Stomach (tissue), 8 donors: ENCODE measurements at regions not wholly inside any gene's neighbourhood (a gene's known extent, or its start where the extent isn't known, plus 50 kb on each side); places are given as distances from the start of the nearest gene placed in this dataset.

Source experiments
- DNase-seq, 2 donors: peaks; one replicate each; pipeline versions ENCODE4 v3.0.0 to v3.0.0-alpha.2; 2013 to 2019
- H3K27ac ChIP-seq, 5 donors: fragments of 200-600 bp in 4 of 5; sonication (generic) in 4 of 5; one replicate each; pipeline ENCODE4 v1.5.1; 2013 to 2019; ENCODE audit warnings: mild to moderate bottlenecking in 1 of 5, moderate library complexity in 1 of 5
- H3K27me3 ChIP-seq, 3 donors: fragments of 200-600 bp; sonication (generic); one replicate each; pipeline ENCODE4 v1.5.1; 2017 to 2019; ENCODE audit warnings: mixed run types in 1 of 3
- H3K36me3 ChIP-seq, 4 donors: fragments of 200-600 bp; sonication (generic); 1 replicate in 3 of 4; 2 replicates in 1 of 4; pipeline ENCODE4 v1.5.1; 2016 to 2019
- H3K4me1 ChIP-seq, 4 donors: fragments of 200-600 bp; sonication (generic); one replicate each; pipeline ENCODE4 v1.5.1; 2016 to 2019
- H3K4me3 ChIP-seq, 4 donors: fragments of 200-600 bp; sonication (generic) in 3 of 4; one replicate each; pipeline ENCODE4 v1.5.1; 2016 to 2019; ENCODE audit warnings: mild to moderate bottlenecking in 1 of 4
- H3K9me3 ChIP-seq, 4 donors: fragments of 200-600 bp; sonication (generic); one replicate each; pipeline ENCODE4 v1.5.1; 2016 to 2019
- CTCF ChIP-seq, 7 experiments: fragments of 450-650 bp in 4 of 7; fragments of 200-600 bp in 3 of 7; sonication (generic) in 3 of 7; IDR thresholded peaks; one replicate each; pipeline ENCODE4 v1.5.1; 2016 to 2019; ENCODE audit warnings: antibody characterized with exemption in 7 of 7, control low read depth in 2 of 7, mild to moderate bottlenecking in 1 of 7
- EP300 ChIP-seq: sonication (generic); formaldehyde crosslinking; IDR thresholded peaks from one replicate; pipeline ENCODE4 v1.6.1; 2017; ENCODE audit warnings: antibody characterized with exemption
- POLR2A ChIP-seq, 4 donors: fragments of 450-650 bp; IDR thresholded peaks; one replicate each; pipeline ENCODE4 v1.6.1; 2016; ENCODE audit warnings: antibody characterized with exemption in 4 of 4, control low read depth in 2 of 4, mild to moderate bottlenecking in 1 of 4, moderate library complexity in 1 of 4
- POLR2AphosphoS5 ChIP-seq, 3 donors: sonication (generic); formaldehyde crosslinking; IDR thresholded peaks; one replicate each; pipeline ENCODE4 v1.6.1; 2016; ENCODE audit warnings: antibody characterized with exemption in 3 of 3
- WGBS, 5 donors: extraction: QIAGEN DNeasy Blood & Tissue Kit in 3 of 5; methylation state at CpG; one replicate each; pipeline versions ENCODE4 v1.1.5 to v1.1.7; 2013 to 2018; 5-methylcytosine and 5-hydroxymethylcytosine counted together
- intact Hi-C: fragments of 100-400 bp; cut with DNase I; formaldehyde crosslinking; loops from one replicate; pipeline ENCODE4 v1.15.1; 2023; ENCODE audit warnings: low total_unique reads
- donor health status: healthy with polysubstance abuse.
- donor health status: Bipolar disorder and iron deficiency.
- donor health status: healthy.

GRCh38 chr2:51960841-51961335, 929.0 kb upstream of the NRXN1 start:
- no peaks in the 10 kb centered on the region for H3K4me1 ChIP-seq
- no peak for TF ChIP-seq EP300
- no peak for TF ChIP-seq CTCF (IDR thresholded peaks at IDR 0.05)
- no peak for TF ChIP-seq POLR2A (IDR thresholded peaks at IDR 0.05)
- TF ChIP-seq POLR2AphosphoS5 (IDR thresholded peaks at IDR 0.05) = no peak
- no peak for DNase-seq
- 58 to 79% (median 70%) methylated on average over 3 of the region's 3 CpGs for WGBS, 5 donors
- no peak overlapping the region for H3K27ac ChIP-seq
- intact Hi-C loops = no loop called here
- no peaks in the 10 kb centered on the region for H3K36me3 ChIP-seq
- peaks cover 0 to 1% (median 0%) of the 10 kb centered on the region in 4 donors for H3K9me3 ChIP-seq
- no peaks in the 10 kb centered on the region for H3K27me3 ChIP-seq
- no peak overlapping the region for H3K4me3 ChIP-seq

GRCh38 chr2:51960281-51960680, 928.3 kb upstream of the NRXN1 start:
- peaks cover 0 to 2% (median 0%) of the 10 kb centered on the region in 4 donors for H3K9me3 ChIP-seq
- intact Hi-C loops = no loop called here
- WGBS, 5 donors = 69 to 78% (median 73%) methylated on average over 2 of the region's 2 CpGs
- no peaks in the 10 kb centered on the region for H3K36me3 ChIP-seq
- H3K27ac ChIP-seq = no peak overlapping the region
- no peak for DNase-seq
- no peaks in the 10 kb centered on the region for H3K27me3 ChIP-seq
- H3K4me3 ChIP-seq = no peak overlapping the region
- H3K4me1 ChIP-seq = no peaks in the 10 kb centered on the region
- no peak for TF ChIP-seq EP300
- TF ChIP-seq POLR2A (IDR thresholded peaks at IDR 0.05) = no peak

GRCh38 chr2:51959696-51960095, 927.8 kb upstream of the NRXN1 start:
- intact Hi-C loops = no loop called here
- WGBS, 5 donors = 25 to 36% (median 34%) methylated on average over 2 of the region's 2 CpGs
- Histone ChIP-seq H3K4me1 (no peaks in the 10 kb centered on the region), H3K9me3 (peaks cover 0 to 7% (median 0%) of the 10 kb centered on the region in 4 donors), H3K27ac (no peak overlapping the region), H3K36me3 (no peaks in the 10 kb centered on the region), H3K4me3 (no peak overlapping the region), H3K27me3 (no peaks in the 10 kb centered on the region)
- no peak for TF ChIP-seq POLR2AphosphoS5 (IDR thresholded peaks at IDR 0.05)
- TF ChIP-seq POLR2A (IDR thresholded peaks at IDR 0.05) = no peak
- no peak for TF ChIP-seq EP300
- TF ChIP-seq CTCF (IDR thresholded peaks at IDR 0.05) = no peak
- DNase-seq = no peak

- intact Hi-C loops = no loop called here
- TF ChIP-seq CTCF (IDR thresholded peaks at IDR 0.05) (no peak), EP300 (no peak), POLR2AphosphoS5 (IDR thresholded peaks at IDR 0.05) (no peak), POLR2A (IDR thresholded peaks at IDR 0.05) (no peak)
- DNase-seq = no peak
- Histone ChIP-seq H3K9me3 (peaks cover 0 to 33% (median 16%) of the 10 kb centered on the region in 4 donors), H3K4me1 (no peaks in the 10 kb centered on the region), H3K27ac (no peak overlapping the region), H3K4me3 (no peak overlapping the region), H3K36me3 (no peaks in the 10 kb centered on the region), H3K27me3 (no peaks in the 10 kb centered on the region)
Observed at GRCh38 chr2:51953931-51954330, 922.0 kb upstream of the NRXN1 start.

GRCh38 chr2:51921076-51921475, 889.1 kb upstream of the NRXN1 start:
- Histone ChIP-seq H3K27ac (no peak overlapping the region), H3K36me3 (no peaks in the 10 kb centered on the region), H3K4me1 (no peaks in the 10 kb centered on the region), H3K4me3 (no peak overlapping the region), H3K9me3 (peaks cover 0 to 15% (median 7%) of the 10 kb centered on the region in 4 donors), H3K27me3 (no peaks in the 10 kb centered on the region)
- TF ChIP-seq POLR2A (IDR thresholded peaks at IDR 0.05) (no peak), CTCF (IDR thresholded peaks at IDR 0.05) (no peak), EP300 (no peak), POLR2AphosphoS5 (IDR thresholded peaks at IDR 0.05) (no peak)
- intact Hi-C loops = no loop called here
- DNase-seq = no peak
